ENCODE measurements at regions not wholly inside any gene's neighbourhood (a gene's known extent, or its start where the extent isn't known, plus 50 kb on each side); places are given as distances from the start of the nearest gene placed in this dataset.
A peak's percentile ranks its signal among the peaks of the same experiment; 100 is the strongest.

GRCh38 chr20:59520814-59521213 lies 83.5 kb upstream of the PHACTR3 start:
- no peak for DNase-seq
- no peak overlapping the region for H2BK120ac ChIP-seq (ENCODE audit: insufficient read depth, low read length, poor library complexity)
- H3K4me2 ChIP-seq (ENCODE audit: low read length) = no peak overlapping the region
- no peak overlapping the region for H2BK12ac ChIP-seq (ENCODE audit: low read length)
- no peak overlapping the region for H3K4me3 ChIP-seq (ENCODE audit: low read depth, low read length)
- H3K36me3 ChIP-seq (ENCODE audit: control insufficient read depth in 1 of 2, insufficient read depth in 2 of 2, low read length in 2 of 2) = no peaks in the 10 kb centered on the region
- no peak overlapping the region for H3K18ac ChIP-seq (ENCODE audit: low read length)
- WGBS (ENCODE audit: extremely low coverage, insufficient coverage, insufficient read length) = no CpG with 5 or more reads among the region's 2 CpGs
- no peak overlapping the region for H3K4ac ChIP-seq (ENCODE audit: low read depth, low read length)
- H2BK5ac ChIP-seq (ENCODE audit: low read depth, low read length, poor library complexity) = no peak overlapping the region
- H4K8ac ChIP-seq (ENCODE audit: low read depth, low read length) = no peak overlapping the region
- H4K91ac ChIP-seq (ENCODE audit: low read depth, low read length) = no peak overlapping the region
- H3K27ac ChIP-seq (ENCODE audit: low read depth, low read length) = no peak overlapping the region
- no peaks in the 10 kb centered on the region for H3K79me1 ChIP-seq (ENCODE audit: low read length)
- H3K9ac ChIP-seq (ENCODE audit: low read length) = no peak overlapping the region
- no peaks in the 10 kb centered on the region for H3K27me3 ChIP-seq (ENCODE audit: insufficient read depth, low read length)
- no peak overlapping the region for H4K12ac ChIP-seq (ENCODE audit: low read depth, low read length)
- H3K4me1 ChIP-seq (ENCODE audit: control insufficient read depth in 1 of 2, insufficient read depth in 2 of 2, low read length in 2 of 2) = no peaks in the 10 kb centered on the region
- H2AK5ac ChIP-seq (ENCODE audit: low read length) = no peak overlapping the region
- H2AFZ ChIP-seq (ENCODE audit: insufficient read depth, low read length, poor library complexity) = no peak overlapping the region
- H3K14ac ChIP-seq (ENCODE audit: low read length) = no peak overlapping the region
- no peaks in the 10 kb centered on the region for H3K9me3 ChIP-seq (ENCODE audit: insufficient read depth, low read depth, low read length)
- H3K23ac ChIP-seq (ENCODE audit: low read length) = no peak overlapping the region
- no peaks in the 10 kb centered on the region for H3K79me2 ChIP-seq (ENCODE audit: control insufficient read depth, insufficient read depth, low read length, poor library complexity)

GRCh38 chr20:59525500-59526241 lies 78.7 kb upstream of the PHACTR3 start:
- Histone ChIP-seq H3K79me2 (ENCODE audit: control insufficient read depth, insufficient read depth, low read length, poor library complexity) (no peaks in the 10 kb centered on the region), H3K9ac (ENCODE audit: low read length) (no peak overlapping the region), H2AK5ac (ENCODE audit: low read length) (no peak overlapping the region), H4K8ac (ENCODE audit: low read depth, low read length) (no peak overlapping the region), H4K91ac (ENCODE audit: low read depth, low read length) (no peak overlapping the region), H3K36me3 (ENCODE audit: control insufficient read depth in 1 of 2, insufficient read depth in 2 of 2, low read length in 2 of 2) (no peaks in the 10 kb centered on the region), H3K4me2 (ENCODE audit: low read length) (no peak overlapping the region), H2BK12ac (ENCODE audit: low read length) (no peak overlapping the region), H3K9me3 (ENCODE audit: insufficient read depth, low read depth, low read length) (no peaks in the 10 kb centered on the region), H3K27me3 (ENCODE audit: insufficient read depth, low read length) (no peaks in the 10 kb centered on the region), H3K18ac (ENCODE audit: low read length) (no peak overlapping the region), H3K14ac (ENCODE audit: low read length) (no peak overlapping the region), H2BK5ac (ENCODE audit: low read depth, low read length, poor library complexity) (no peak overlapping the region), H3K4ac (ENCODE audit: low read depth, low read length) (no peak overlapping the region), H3K4me1 (ENCODE audit: control insufficient read depth in 1 of 2, insufficient read depth in 2 of 2, low read length in 2 of 2) (no peaks in the 10 kb centered on the region), H3K79me1 (ENCODE audit: low read length) (no peaks in the 10 kb centered on the region), H3K4me3 (ENCODE audit: low read depth, low read length) (no peak overlapping the region), H3K23ac (ENCODE audit: low read length) (no peak overlapping the region), H3K27ac (ENCODE audit: low read depth, low read length) (no peak overlapping the region), H2AFZ (ENCODE audit: insufficient read depth, low read length, poor library complexity) (no peak overlapping the region), H4K12ac (ENCODE audit: low read depth, low read length) (no peak overlapping the region), H2BK120ac (ENCODE audit: insufficient read depth, low read length, poor library complexity) (no peak overlapping the region)
- no CpG with 5 or more reads among the region's 31 CpGs for WGBS (ENCODE audit: extremely low coverage, insufficient coverage, insufficient read length)
- peak; percentile 31 to 77 for DNase-seq

- Histone ChIP-seq H3K14ac (ENCODE audit: low read length) (no peak overlapping the region), H4K12ac (ENCODE audit: low read depth, low read length) (no peak overlapping the region), H3K27ac (ENCODE audit: low read depth, low read length) (no peak overlapping the region), H3K79me1 (ENCODE audit: low read length) (no peaks in the 10 kb centered on the region), H3K23ac (ENCODE audit: low read length) (no peak overlapping the region), H3K4me2 (ENCODE audit: low read length) (no peak overlapping the region), H3K27me3 (ENCODE audit: insufficient read depth, low read length) (no peaks in the 10 kb centered on the region), H3K9me3 (ENCODE audit: insufficient read depth, low read depth, low read length) (no peaks in the 10 kb centered on the region), H4K8ac (ENCODE audit: low read depth, low read length) (no peak overlapping the region), H2AFZ (ENCODE audit: insufficient read depth, low read length, poor library complexity) (no peak overlapping the region), H4K91ac (ENCODE audit: low read depth, low read length) (no peak overlapping the region), H2BK120ac (ENCODE audit: insufficient read depth, low read length, poor library complexity) (no peak overlapping the region), H2BK12ac (ENCODE audit: low read length) (no peak overlapping the region), H3K4me1 (ENCODE audit: control insufficient read depth in 1 of 2, insufficient read depth in 2 of 2, low read length in 2 of 2) (no peaks in the 10 kb centered on the region), H3K4ac (ENCODE audit: low read depth, low read length) (no peak overlapping the region), H3K18ac (ENCODE audit: low read length) (no peak overlapping the region), H3K79me2 (ENCODE audit: control insufficient read depth, insufficient read depth, low read length, poor library complexity) (no peaks in the 10 kb centered on the region), H3K9ac (ENCODE audit: low read length) (no peak overlapping the region), H3K4me3 (ENCODE audit: low read depth, low read length) (no peak overlapping the region), H2AK5ac (ENCODE audit: low read length) (no peak overlapping the region), H2BK5ac (ENCODE audit: low read depth, low read length, poor library complexity) (no peak overlapping the region), H3K36me3 (ENCODE audit: control insufficient read depth in 1 of 2, insufficient read depth in 2 of 2, low read length in 2 of 2) (no peaks in the 10 kb centered on the region)
- no CpG with 5 or more reads among the region's 18 CpGs for WGBS (ENCODE audit: extremely low coverage, insufficient coverage, insufficient read length)
- DNase-seq = no peak
These were observed 77.8 kb upstream of the PHACTR3 start for GRCh38 chr20:59526242-59527225.

- DNase-seq = no peak
- H3K27ac ChIP-seq (ENCODE audit: low read depth, low read length) = no peak overlapping the region
- WGBS (ENCODE audit: extremely low coverage, insufficient coverage, insufficient read length) = no CpG with 5 or more reads among the region's 2 CpGs
- H3K27me3 ChIP-seq (ENCODE audit: insufficient read depth, low read length) = no peaks in the 10 kb centered on the region
- H2AK5ac ChIP-seq (ENCODE audit: low read length) = no peak overlapping the region
- no peak overlapping the region for H3K4me2 ChIP-seq (ENCODE audit: low read length)
- H2BK12ac ChIP-seq (ENCODE audit: low read length) = no peak overlapping the region
- no peak overlapping the region for H3K18ac ChIP-seq (ENCODE audit: low read length)
- H3K9me3 ChIP-seq (ENCODE audit: insufficient read depth, low read depth, low read length) = no peaks in the 10 kb centered on the region
- H3K9ac ChIP-seq (ENCODE audit: low read length) = no peak overlapping the region
- no peak overlapping the region for H2BK120ac ChIP-seq (ENCODE audit: insufficient read depth, low read length, poor library complexity)
- H2BK5ac ChIP-seq (ENCODE audit: low read depth, low read length, poor library complexity) = no peak overlapping the region
- no peaks in the 10 kb centered on the region for H3K36me3 ChIP-seq (ENCODE audit: control insufficient read depth in 1 of 2, insufficient read depth in 2 of 2, low read length in 2 of 2)
- H2AFZ ChIP-seq (ENCODE audit: insufficient read depth, low read length, poor library complexity) = no peak overlapping the region
- no peaks in the 10 kb centered on the region for H3K4me1 ChIP-seq (ENCODE audit: control insufficient read depth in 1 of 2, insufficient read depth in 2 of 2, low read length in 2 of 2)
- no peaks in the 10 kb centered on the region for H3K79me2 ChIP-seq (ENCODE audit: control insufficient read depth, insufficient read depth, low read length, poor library complexity)
- no peak overlapping the region for H3K4me3 ChIP-seq (ENCODE audit: low read depth, low read length)
- no peak overlapping the region for H3K14ac ChIP-seq (ENCODE audit: low read length)
- H4K91ac ChIP-seq (ENCODE audit: low read depth, low read length) = no peak overlapping the region
- no peak overlapping the region for H4K8ac ChIP-seq (ENCODE audit: low read depth, low read length)
- no peak overlapping the region for H3K23ac ChIP-seq (ENCODE audit: low read length)
- no peak overlapping the region for H3K4ac ChIP-seq (ENCODE audit: low read depth, low read length)
- H4K12ac ChIP-seq (ENCODE audit: low read depth, low read length) = no peak overlapping the region
- no peaks in the 10 kb centered on the region for H3K79me1 ChIP-seq (ENCODE audit: low read length)
These were observed 73.6 kb upstream of the PHACTR3 start for GRCh38 chr20:59530782-59531181.
